ENCODE measurements at regions not wholly inside any gene's neighbourhood (a gene's known extent, or its start where the extent isn't known, plus 50 kb on each side); places are given as distances from the start of the nearest gene placed in this dataset.

- Mint-ChIP-seq H3K27me3 (ENCODE audit: unreplicated experiment) (no peaks in the 10 kb centered on the region), H3K27ac (ENCODE audit: unreplicated experiment) (peak overlapping the region; percentile 2), H3K4me1 (ENCODE audit: unreplicated experiment) (peaks cover 23% of the 10 kb centered on the region), H3K36me3 (ENCODE audit: unreplicated experiment) (no peaks in the 10 kb centered on the region), H3K4me3 (ENCODE audit: unreplicated experiment) (no peak overlapping the region), H3K9me3 (ENCODE audit: unreplicated experiment) (no peaks in the 10 kb centered on the region)
- no peak for DNase-seq (ENCODE audit: extremely low spot score, unreplicated experiment)
- TF ChIP-seq CTCF (IDR thresholded peaks at IDR 0.05), result no peak
Observed at GRCh38 chr11:128399251-128400121, 187.9 kb downstream of the ETS1 start.

- Mint-ChIP-seq H3K4me1 (ENCODE audit: unreplicated experiment) (peaks cover 31% of the 10 kb centered on the region), H3K4me3 (ENCODE audit: unreplicated experiment) (no peak overlapping the region), H3K27me3 (ENCODE audit: unreplicated experiment) (no peaks in the 10 kb centered on the region), H3K36me3 (ENCODE audit: unreplicated experiment) (no peaks in the 10 kb centered on the region), H3K27ac (ENCODE audit: unreplicated experiment) (peak overlapping the region; percentile 2), H3K9me3 (ENCODE audit: unreplicated experiment) (no peaks in the 10 kb centered on the region)
- TF ChIP-seq CTCF (IDR thresholded peaks at IDR 0.05), result no peak
- no peak for DNase-seq (ENCODE audit: extremely low spot score, unreplicated experiment)
Observed at GRCh38 chr11:128398517-128399250, 188.7 kb downstream of the ETS1 start.

GRCh38 chr11:128397362-128397761 is 190.0 kb downstream of the ETS1 start:
- H3K27me3 Mint-ChIP-seq (ENCODE audit: unreplicated experiment), result no peaks in the 10 kb centered on the region
- H3K9me3 Mint-ChIP-seq (ENCODE audit: unreplicated experiment), result no peaks in the 10 kb centered on the region
- no peaks in the 10 kb centered on the region for H3K36me3 Mint-ChIP-seq (ENCODE audit: unreplicated experiment)
- no peak overlapping the region for H3K27ac Mint-ChIP-seq (ENCODE audit: unreplicated experiment)
- no peak for TF ChIP-seq CTCF (IDR thresholded peaks at IDR 0.05)
- peaks cover 38% of the 10 kb centered on the region for H3K4me1 Mint-ChIP-seq (ENCODE audit: unreplicated experiment)
- DNase-seq (ENCODE audit: extremely low spot score, unreplicated experiment), result no peak
- H3K4me3 Mint-ChIP-seq (ENCODE audit: unreplicated experiment), result no peak overlapping the region

GRCh38 chr11:128394431-128395089 is 192.8 kb downstream of the ETS1 start:
- Mint-ChIP-seq H3K27me3 (ENCODE audit: unreplicated experiment) (no peaks in the 10 kb centered on the region), H3K9me3 (ENCODE audit: unreplicated experiment) (no peaks in the 10 kb centered on the region), H3K4me1 (ENCODE audit: unreplicated experiment) (peaks cover 38% of the 10 kb centered on the region), H3K4me3 (ENCODE audit: unreplicated experiment) (no peak overlapping the region), H3K36me3 (ENCODE audit: unreplicated experiment) (no peaks in the 10 kb centered on the region), H3K27ac (ENCODE audit: unreplicated experiment) (peak overlapping the region; percentile 77)
- TF ChIP-seq CTCF (IDR thresholded peaks at IDR 0.05), result no peak
- no peak for DNase-seq (ENCODE audit: extremely low spot score, unreplicated experiment)

- TF ChIP-seq CTCF (IDR thresholded peaks at IDR 0.05), result no peak
- Mint-ChIP-seq H3K4me3 (ENCODE audit: unreplicated experiment) (no peak overlapping the region), H3K36me3 (ENCODE audit: unreplicated experiment) (no peaks in the 10 kb centered on the region), H3K27ac (ENCODE audit: unreplicated experiment) (no peak overlapping the region), H3K4me1 (ENCODE audit: unreplicated experiment) (peaks cover 28% of the 10 kb centered on the region), H3K27me3 (ENCODE audit: unreplicated experiment) (peaks cover under 1% of the 10 kb centered on the region), H3K9me3 (ENCODE audit: unreplicated experiment) (no peaks in the 10 kb centered on the region)
- no peak for DNase-seq (ENCODE audit: extremely low spot score, unreplicated experiment)
Observed at GRCh38 chr11:128392259-128392658, 195.1 kb downstream of the ETS1 start.

Measured in osteocyte (in vitro differentiated cells).